ENCODE measurements at regions not wholly inside any gene's neighbourhood (a gene's known extent, or its start where the extent isn't known, plus 50 kb on each side); places are given as distances from the start of the nearest gene placed in this dataset.

GRCh38 chr2:136434251-136434715 lies 316.3 kb upstream of the CXCR4 start:
- WGBS (ENCODE audit: insufficient coverage, insufficient replicate concordance, low lambda C conversion rate, missing lambda C conversion rate) = 9% methylated on average over 5 of the region's 5 CpGs

More at GRCh38 chr2:136434251-136434715, 316.3 kb upstream of the CXCR4 start:
- Histone ChIP-seq H3K4me3 (no peak overlapping the region), H3K4me1 (ENCODE audit: control insufficient read depth, insufficient read depth, low read length) (no peaks in the 10 kb centered on the region), H3K79me2 (ENCODE audit: control insufficient read depth, insufficient read depth, low read length) (no peaks in the 10 kb centered on the region), H3K27me3 (replicated peaks in 1 of 2; ENCODE audit: control insufficient read depth in 2 of 2, insufficient read depth in 2 of 2, low read length in 1 of 2) (no peaks in the 10 kb centered on the region), H3K9ac (ENCODE audit: control insufficient read depth, insufficient read depth, low read length) (no peak overlapping the region), H3K4me2 (ENCODE audit: control insufficient read depth, insufficient read depth) (no peak overlapping the region), H4K20me1 (ENCODE audit: control insufficient read depth, insufficient read depth) (no peaks in the 10 kb centered on the region), H3K27ac (ENCODE audit: control insufficient read depth, insufficient read depth) (no peak overlapping the region), H3K36me3 (ENCODE audit: control insufficient read depth in 2 of 2, insufficient read depth in 2 of 2, low read length in 1 of 2) (no peaks in the 10 kb centered on the region), H2AFZ (ENCODE audit: control insufficient read depth, low read depth, low read length) (no peak overlapping the region), H3K9me3 (replicated peaks; ENCODE audit: control insufficient read depth, insufficient read depth, low read length) (no peaks in the 10 kb centered on the region)
- RAD21 ChIA-PET (ENCODE audit: unreplicated experiment) = no interaction called here
- ATAC-seq = no peak
- no peak for FAIRE-seq
- CTCF ChIA-PET = interaction anchor here (0.9 to 2.4 kb wide), 2 partner anchors 11 to 304 kb away, joined by 3 to 9 read pairs; no protein-coding TSS in a partner anchor
- in situ Hi-C loops (cut with MboI) (no loop called here), intact Hi-C loops (cut with micrococcal nuclease; ENCODE audit: unreplicated experiment) (no loop called here)
- TF ChIP-seq ZBED1 (IDR thresholded peaks at IDR 0.05; ENCODE audit: borderline replicate concordance) (no peak), MYB (IDR thresholded peaks at IDR 0.05; ENCODE audit: borderline replicate concordance, low read depth, low read length) (no peak), SMC3 (IDR thresholded peaks at IDR 0.05; ENCODE audit: borderline replicate concordance, low read length) (no peak), REST (IDR thresholded peaks at IDR 0.05; ENCODE audit: low read depth, low read length) (no peak)
- DNase-seq (ENCODE audit: low read depth, low spot score) = no peak
- POLR2A ChIA-PET = no interaction called here
- SMC1A ChIA-PET (ENCODE audit: uncharacterized antibody, unreplicated experiment) = no interaction called here
- BruUV-seq (replicated peaks) = no TSS peak

All from GM12878 (cell line).